Lower lobe of right lung (tissue), 2 donors: ENCODE measurements at regions not wholly inside any gene's neighbourhood (a gene's known extent, or its start where the extent isn't known, plus 50 kb on each side); places are given as distances from the start of the nearest gene placed in this dataset.

ENCODE experiments used
- ATAC-seq, 2 donors: fragments of 200-7000 bp; cut with Tn5 transposase; one replicate each; pipeline ENCODE4 v1.9.1; 2020 to 2022; ENCODE audit warnings: mild to moderate bottlenecking in 2 of 2, moderate library complexity in 2 of 2
- DNase-seq: peaks from one replicate; pipeline ENCODE4 v3.0.0-alpha.2; 2020
- H3K27ac ChIP-seq: fragments of 200-600 bp; one replicate; pipeline ENCODE4 v1.8.0; 2022
- H3K27me3 ChIP-seq: fragments of 200-600 bp; one replicate; pipeline ENCODE4 v1.8.0; 2022; ENCODE audit warnings: low read depth
- H3K36me3 ChIP-seq: fragments of 200-600 bp; one replicate; pipeline ENCODE4 v1.8.0; 2022; ENCODE audit warnings: mild to moderate bottlenecking
- H3K4me1 ChIP-seq: fragments of 200-600 bp; one replicate; pipeline ENCODE4 v1.8.0; 2022
- H3K4me3 ChIP-seq: fragments of 200-600 bp; one replicate; pipeline ENCODE4 v1.8.0; 2022; ENCODE audit warnings: mild to moderate bottlenecking
- H3K9me3 ChIP-seq: fragments of 200-600 bp; one replicate; pipeline ENCODE4 v1.8.0; 2022
- CTCF ChIP-seq: fragments of 200-600 bp; IDR thresholded peaks from one replicate; pipeline ENCODE4 v1.8.0; 2022; ENCODE audit warnings: antibody characterized with exemption, mild to moderate bottlenecking
- intact Hi-C: fragments of 100-400 bp; cut with DNase I; formaldehyde crosslinking; loops from one replicate; pipeline ENCODE4 v1.11.0; 2022
- donor health status: DM: no; HTN: yes; CAD: no; lungs with severe emphysema.

DNA sequence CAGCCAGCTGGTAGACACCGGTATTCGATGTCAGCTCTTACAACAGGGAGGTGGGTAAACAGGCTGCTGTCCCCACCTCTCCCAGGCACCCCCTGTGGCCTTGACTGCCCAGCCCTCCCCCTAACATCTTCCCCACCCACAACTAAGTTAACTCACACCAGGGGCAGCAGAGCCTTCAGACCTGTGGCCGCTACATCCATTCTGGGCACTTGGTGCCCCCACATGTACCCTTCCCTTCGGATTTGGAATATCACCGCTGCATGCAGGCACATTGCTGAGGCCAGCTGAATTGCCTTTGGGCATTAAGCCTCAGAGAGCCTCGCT is 130.3 kb downstream of the MYCN start:
- DNase-seq (no peak), ATAC-seq (no peak)
- no peak for TF ChIP-seq CTCF
- intact Hi-C loops = no loop called here
- H3K4me1 ChIP-seq = no peaks in the 10 kb centered on the region
- H3K36me3 ChIP-seq = no peaks in the 10 kb centered on the region
- no peaks in the 10 kb centered on the region for H3K9me3 ChIP-seq
- H3K27me3 ChIP-seq = no peaks in the 10 kb centered on the region
- no peak overlapping the region for H3K4me3 ChIP-seq
- no peak overlapping the region for H3K27ac ChIP-seq

GRCh38 chr2:16069933-16070647 is 129.7 kb downstream of the MYCN start:
- no peak for TF ChIP-seq CTCF
- Histone ChIP-seq H3K4me3 (no peak overlapping the region), H3K4me1 (no peaks in the 10 kb centered on the region), H3K27me3 (no peaks in the 10 kb centered on the region), H3K9me3 (no peaks in the 10 kb centered on the region), H3K27ac (no peak overlapping the region), H3K36me3 (no peaks in the 10 kb centered on the region)
- DNase-seq (no peak), ATAC-seq (no peak)
- intact Hi-C loops = no loop called here

GRCh38 chr2:16069663-16069932 is 129.2 kb downstream of the MYCN start:
- intact Hi-C loops = no loop called here
- ATAC-seq (no peak), DNase-seq (no peak)
- no peak for TF ChIP-seq CTCF
- H3K36me3 ChIP-seq = no peaks in the 10 kb centered on the region
- H3K4me1 ChIP-seq = no peaks in the 10 kb centered on the region
- no peak overlapping the region for H3K4me3 ChIP-seq
- no peaks in the 10 kb centered on the region for H3K27me3 ChIP-seq
- H3K9me3 ChIP-seq = no peaks in the 10 kb centered on the region
- H3K27ac ChIP-seq = no peak overlapping the region

DNA sequence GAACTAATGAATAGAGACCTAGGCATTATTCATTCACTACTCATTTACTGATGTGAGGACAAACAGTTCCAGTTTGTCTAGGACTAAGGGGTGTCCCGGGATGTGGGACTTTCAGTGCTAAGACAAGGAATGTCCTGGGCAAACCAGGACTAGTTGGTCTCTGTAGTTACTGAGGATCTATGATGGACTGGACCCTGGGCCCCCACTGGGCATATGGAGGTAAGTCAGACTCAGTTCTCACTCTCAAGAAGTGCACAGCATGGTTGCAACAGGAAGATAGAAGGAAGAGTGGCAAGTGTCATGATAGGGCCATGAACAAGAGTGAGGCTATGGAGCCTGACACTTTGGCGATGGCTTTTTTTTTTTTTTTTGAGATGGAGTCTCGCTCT is 128.2 kb downstream of the MYCN start:
- Histone ChIP-seq H3K9me3 (peaks cover 5% of the 10 kb centered on the region), H3K4me3 (no peak overlapping the region), H3K4me1 (no peaks in the 10 kb centered on the region), H3K27ac (no peak overlapping the region), H3K27me3 (no peaks in the 10 kb centered on the region), H3K36me3 (no peaks in the 10 kb centered on the region)
- DNase-seq (no peak), ATAC-seq (no peak)
- intact Hi-C loops = no loop called here
- TF ChIP-seq CTCF = no peak

DNA sequence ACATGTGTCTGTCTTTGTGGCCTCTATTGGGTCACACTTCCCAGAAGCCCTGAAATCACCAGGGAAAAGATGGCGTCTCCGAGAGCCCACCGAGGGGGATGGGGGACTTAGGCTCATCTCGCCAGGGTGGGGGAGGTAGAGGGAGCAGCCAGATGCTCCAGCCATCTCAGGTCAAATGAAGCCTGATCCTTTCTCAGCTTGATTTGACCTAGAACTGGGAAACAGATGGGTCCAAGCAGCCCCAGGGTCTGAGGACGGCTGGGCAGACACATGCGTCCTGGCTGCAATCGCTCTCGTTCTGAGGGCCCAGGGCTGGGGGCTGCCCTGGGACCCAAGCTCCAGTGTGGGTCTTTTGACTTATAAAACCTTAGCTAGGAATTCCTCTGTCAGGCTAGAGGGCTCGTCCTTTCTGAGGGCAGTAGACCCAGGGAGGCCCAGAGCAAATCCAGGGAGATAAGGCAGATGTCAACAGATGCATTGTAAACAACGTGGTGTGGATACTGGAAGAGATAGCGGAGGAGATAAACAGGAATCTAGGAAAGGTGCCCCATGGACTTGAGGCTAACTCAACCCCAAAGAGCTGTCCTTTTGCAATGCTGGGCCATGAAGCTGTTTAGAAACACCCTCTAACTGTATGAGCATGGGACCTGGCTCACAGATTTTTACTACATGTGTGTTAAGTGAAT is 127.7 kb downstream of the MYCN start:
- no peak overlapping the region for H3K4me3 ChIP-seq
- no peaks in the 10 kb centered on the region for H3K27me3 ChIP-seq
- ATAC-seq (no peak), DNase-seq (no peak)
- TF ChIP-seq CTCF = no peak
- no peaks in the 10 kb centered on the region for H3K36me3 ChIP-seq
- H3K9me3 ChIP-seq = peaks cover 5% of the 10 kb centered on the region
- no peaks in the 10 kb centered on the region for H3K4me1 ChIP-seq
- intact Hi-C loops = no loop called here
- no peak overlapping the region for H3K27ac ChIP-seq
